K562 (cell line): ENCODE measurements at regions not wholly inside any gene's neighbourhood (a gene's known extent, or its start where the extent isn't known, plus 50 kb on each side); places are given as distances from the start of the nearest gene placed in this dataset.

ENCODE experiments used
- ATAC-seq: fragments of 200-7000 bp; cut with Tn5 transposase; 3 replicates; pipeline ENCODE4 v1.9.1; 2020; ENCODE audit warnings: moderate library complexity
- BruUV-seq: library from RNA; stranded (reverse); fragments of 400-500 nt; replicated peaks from 2 replicates; lab custom pipeline; 2021; lab: Mats Ljungman, UMichigan
- CTCF ChIA-PET: fragments of 300-600 bp; formaldehyde crosslinking; extraction: SDS; loops from one replicate; lab custom pipeline; 2021; ENCODE audit warnings: low intra/inter-chr PET ratio; lab: Yijun Ruan, JAX
- POLR2A ChIA-PET: fragments of 300-600, 350-650 bp; sonication (Branson Sonifier 250); formaldehyde crosslinking; extraction: SDS; loops from one replicate; lab custom pipeline; 2021; ENCODE audit warnings: antibody characterized with exemption, inconsistent platforms; lab: Yijun Ruan, JAX
- DNase-seq, 4 experiments: peaks; one replicate each; pipeline versions ENCODE4 v3.0.0 to v3.0.0-alpha.2; 2011 to 2018; ENCODE audit warnings: low spot score in 3 of 4, mixed read lengths in 3 of 4; ENCODE audit errors: extremely low read depth in 1 of 4
- FAIRE-seq: peaks from 2 replicates; lab custom pipeline; 2011; peaks lifted over from hg19 to GRCh38; lab: Jason Lieb, UNC
- H2AFZ ChIP-seq: 2 replicates; pipeline ENCODE4 v1.6.0; 2011; ENCODE audit warnings: low read depth, low read length, control low read depth, inconsistent platforms
- H3K27ac ChIP-seq: fragments of 200-600 bp; 3 replicates; pipeline ENCODE4 v1.8.0; 2011; ENCODE audit warnings: low read depth, mild to moderate bottlenecking, control low read depth, inconsistent platforms, low read length, moderate library complexity, mixed read lengths; ENCODE audit errors: extremely low read depth
- H3K27me3 ChIP-seq, 2 experiments: fragments of 300-600 bp in 1 of 2; 2 replicates in 1 of 2; 3 replicates in 1 of 2; pipeline versions ENCODE4 v1.6.0 to v1.8.0; 2011; ENCODE audit warnings: inconsistent platforms in 2 of 2, low read length in 2 of 2, mild to moderate bottlenecking in 1 of 2, mixed read lengths in 1 of 2, moderate library complexity in 1 of 2; ENCODE audit not compliant: control insufficient read depth in 2 of 2, insufficient read depth in 2 of 2
- H3K36me3 ChIP-seq: fragments of 300-600 bp; 3 replicates; pipeline ENCODE4 v1.8.0; 2011; ENCODE audit warnings: mild to moderate bottlenecking, low read length, inconsistent platforms; ENCODE audit not compliant: control insufficient read depth, insufficient read depth
- H3K4me1 ChIP-seq, 2 experiments: fragments of 200-600 bp in 1 of 2; replicated peaks in 1 of 2; 2 replicates in 1 of 2; 3 replicates in 1 of 2; pipeline versions ENCODE4 v1.5.1 to v1.8.0; 2011; ENCODE audit warnings: inconsistent platforms in 2 of 2, low read length in 2 of 2, mild to moderate bottlenecking in 1 of 2, mixed read lengths in 1 of 2, moderate library complexity in 1 of 2; ENCODE audit not compliant: control insufficient read depth in 2 of 2, insufficient read depth in 2 of 2
- H3K4me2 ChIP-seq: 2 replicates; pipeline ENCODE4 v1.6.1; 2011; ENCODE audit warnings: low read length, control low read depth, inconsistent platforms, mixed read lengths; ENCODE audit not compliant: insufficient read depth
- H3K4me3 ChIP-seq: fragments of 200-600 bp; sonication (generic), shearing (Covaris generic); 2 replicates; pipeline ENCODE4 v1.5.1; 2016; ENCODE audit warnings: control low read depth, inconsistent platforms
- H3K79me2 ChIP-seq: fragments of 200-600 bp; 3 replicates; pipeline ENCODE4 v1.8.0; 2011; ENCODE audit warnings: low read length, inconsistent platforms; ENCODE audit not compliant: control insufficient read depth, insufficient read depth
- H3K9ac ChIP-seq, 2 experiments: 2 replicates each; pipeline versions ENCODE4 v1.6.0 to v1.6.1; 2011; ENCODE audit warnings: low read depth in 2 of 2, low read length in 2 of 2, control low read depth in 1 of 2, inconsistent platforms in 1 of 2, mild to moderate bottlenecking in 1 of 2, mixed read lengths in 1 of 2; ENCODE audit not compliant: insufficient read depth in 1 of 2
- H3K9me1 ChIP-seq: one replicate; pipeline ENCODE4 v1.6.0; 2011; ENCODE audit warnings: inconsistent platforms, mild to moderate bottlenecking, low read length, moderate library complexity; ENCODE audit not compliant: control insufficient read depth, insufficient read depth
- H3K9me3 ChIP-seq: replicated peaks from 2 replicates; pipeline ENCODE4 v1.5.1; 2011; ENCODE audit warnings: low read depth, low read length, inconsistent platforms; ENCODE audit not compliant: control insufficient read depth, insufficient read depth
- H4K20me1 ChIP-seq: replicated peaks from 2 replicates; pipeline ENCODE4 v1.6.1; 2011; ENCODE audit warnings: low read length, inconsistent platforms, mixed read lengths; ENCODE audit not compliant: control insufficient read depth, insufficient read depth
- ASH1L ChIP-seq: fragments of 450-650 bp; IDR thresholded peaks from 2 replicates; pipeline ENCODE4 v1.6.1; 2018; ENCODE audit warnings: borderline replicate concordance, mild to moderate bottlenecking, low read depth; ENCODE audit not compliant: partially characterized antibody
- BMI1 ChIP-seq: fragments of 150-350 bp; IDR thresholded peaks from 2 replicates; pipeline ENCODE4 v1.6.1; 2014; ENCODE audit warnings: low read length
- BRD9 ChIP-seq: fragments of 450-650 bp; IDR thresholded peaks from 2 replicates; pipeline ENCODE4 v1.6.1; 2018; ENCODE audit warnings: low read depth; ENCODE audit not compliant: partially characterized antibody
- LARP7 ChIP-seq: fragments of 450-650 bp; IDR thresholded peaks from 2 replicates; pipeline ENCODE4 v1.6.1; 2016
- MCM7 ChIP-seq, 2 experiments: fragments of 450-650 bp; IDR thresholded peaks; 2 replicates each; pipeline ENCODE4 v1.6.1; 2016 to 2018
- WHSC1 ChIP-seq: IDR thresholded peaks from one replicate; pipeline ENCODE4 v1.6.1; 2012; ENCODE audit warnings: low read length, control low read depth, inconsistent platforms
- ZKSCAN3 ChIP-seq: fragments of 250-450 bp; sonication (Bioruptor Pico); IDR thresholded peaks from 2 replicates; pipeline ENCODE4 v1.4.0; 2020
- ZNF12 ChIP-seq: sonication (generic); formaldehyde crosslinking; IDR thresholded peaks from 2 replicates; pipeline ENCODE4 v1.4.0; 2020; ENCODE audit warnings: mild to moderate bottlenecking, missing genetic modification reagents
- ZNF217 ChIP-seq: sonication (generic); formaldehyde crosslinking; IDR thresholded peaks from 2 replicates; pipeline ENCODE4 v1.8.0; 2022; ENCODE audit warnings: mild to moderate bottlenecking, missing genetic modification reagents
- ZNF280A ChIP-seq: fragments of 450-650 bp; IDR thresholded peaks from 2 replicates; pipeline ENCODE4 v1.6.1; 2018; ENCODE audit warnings: mild to moderate bottlenecking, low read depth; ENCODE audit not compliant: partially characterized antibody
- ZNF707 ChIP-seq: fragments of 250-450 bp; sonication (Bioruptor Pico); conservative IDR thresholded peaks from 2 replicates; pipeline ENCODE4 v1.8.0; 2022; ENCODE audit warnings: inconsistent platforms, mild to moderate bottlenecking, moderate library complexity
- in situ Hi-C: fragments of 300-500 bp; cut with MboI; formaldehyde crosslinking; loops from 4 replicates; pipeline ENCODE4 v1.15.0; 2018; ENCODE audit warnings: inconsistent platforms, mixed read lengths
- intact Hi-C: fragments of 100-400 bp; cut with micrococcal nuclease; formaldehyde crosslinking; loops from 2 replicates; pipeline ENCODE4 v1.14.2; 2022

- TF ChIP-seq LARP7 (no peak), BRD9 (no peak), ZKSCAN3 (no peak), ZNF280A (no peak)
- TF ChIP-seq, all 486 proteins: peak for 0
These were observed 559.7 kb downstream of the BCL11A start (continued) for GRCh38 chr2:59993726-59994125.

- Histone ChIP-seq H3K4me2 (no peak overlapping the region), H3K4me1 (no peaks in the 10 kb centered on the region), H3K27me3 (no peaks in the 10 kb centered on the region), H3K36me3 (no peaks in the 10 kb centered on the region), H4K20me1 (no peaks in the 10 kb centered on the region), H3K27ac (no peak overlapping the region), H2AFZ (no peak overlapping the region), H3K9me3 (no peaks in the 10 kb centered on the region), H3K9ac (no peak overlapping the region), H3K79me2 (no peaks in the 10 kb centered on the region), H3K9me1 (no peaks in the 10 kb centered on the region), H3K4me3 (no peak overlapping the region)
- ChIA-PET POLR2A (no interaction called here), CTCF (no interaction called here)
- no peak for DNase-seq
- no TSS peak for BruUV-seq
- in situ Hi-C loops (no loop called here), intact Hi-C loops (no loop called here)
- ATAC-seq, result no peak
- TF ChIP-seq WHSC1 (no peak), ZNF12 (CRISPR knock-in tag) (no peak), MCM7 (IDR thresholded peaks at IDR 0.05) (no peak), ZNF707 (CRISPR knock-in tag) (no peak), ZNF217 (no peak), ASH1L (no peak), BMI1 (no peak)
- no peak for FAIRE-seq
These were observed 565.1 kb downstream of the BCL11A start for GRCh38 chr2:59988341-59988740.
